GM12878 (cell line): ENCODE measurements at regions not wholly inside any gene's neighbourhood (a gene's known extent, or its start where the extent isn't known, plus 50 kb on each side); places are given as distances from the start of the nearest gene placed in this dataset.

Source experiments
- ATAC-seq: fragments of 200-7000 bp; cut with Tn5 transposase; 3 replicates; pipeline ENCODE4 v1.9.1; 2020; ENCODE audit warnings: mild to moderate bottlenecking, moderate library complexity
- BruUV-seq: library from RNA; stranded (reverse); fragments of 400-500 nt; replicated peaks from 2 replicates; lab custom pipeline; 2021; lab: Mats Ljungman, UMichigan
- CTCF ChIA-PET: fragments of 300-600 bp; sonication (Branson Sonifier 250); formaldehyde crosslinking; extraction: SDS; loops from one replicate; lab custom pipeline; 2021; ENCODE audit warnings: inconsistent platforms; lab: Yijun Ruan, JAX
- POLR2A ChIA-PET: fragments of 350-600 bp; formaldehyde crosslinking; extraction: SDS; loops from one replicate; lab custom pipeline; 2021; ENCODE audit warnings: inconsistent platforms; lab: Charles Lee
- RAD21 ChIA-PET: fragments of 300-600 bp; sonication (Branson Sonifier 250); formaldehyde crosslinking; loops from one replicate; lab custom pipeline; 2023; ENCODE audit warnings: antibody characterized with exemption; ENCODE audit not compliant: unreplicated experiment; lab: Charles Lee
- SMC1A ChIA-PET: fragments of 300-600 bp; sonication (Branson Sonifier 250); formaldehyde crosslinking; loops from one replicate; lab custom pipeline; 2023; ENCODE audit not compliant: unreplicated experiment, uncharacterized antibody; lab: Charles Lee
- DNase-seq: peaks from one replicate; pipeline ENCODE4 v3.0.0-alpha.2; 2011; ENCODE audit warnings: low read depth, low spot score
- FAIRE-seq: peaks from 3 replicates; lab custom pipeline; 2011; peaks lifted over from hg19 to GRCh38; lab: Jason Lieb, UNC
- H2AFZ ChIP-seq: 2 replicates; pipeline ENCODE4 v1.6.0; 2011; ENCODE audit warnings: low read depth, low read length, control low read depth; ENCODE audit not compliant: control insufficient read depth
- H3K27ac ChIP-seq: 2 replicates; pipeline ENCODE4 v1.5.1; 2011; ENCODE audit warnings: control low read depth; ENCODE audit not compliant: control insufficient read depth, insufficient read depth
- H3K27me3 ChIP-seq, 2 experiments: replicated peaks in 1 of 2; 2 replicates each; pipeline versions ENCODE4 v1.6.0 to v1.6.1; 2011; ENCODE audit warnings: low read length in 1 of 2; ENCODE audit not compliant: control insufficient read depth in 2 of 2, insufficient read depth in 2 of 2
- H3K36me3 ChIP-seq, 2 experiments: 2 replicates each; pipeline ENCODE4 v1.5.1; 2011; ENCODE audit warnings: low read length in 1 of 2; ENCODE audit not compliant: control insufficient read depth in 2 of 2, insufficient read depth in 2 of 2
- H3K4me1 ChIP-seq: 2 replicates; pipeline ENCODE4 v1.6.1; 2011; ENCODE audit warnings: mild to moderate bottlenecking, low read length, moderate library complexity, mixed read lengths; ENCODE audit not compliant: control insufficient read depth, insufficient read depth
- H3K4me2 ChIP-seq: 2 replicates; pipeline ENCODE4 v1.6.0; 2011; ENCODE audit warnings: control low read depth; ENCODE audit not compliant: control insufficient read depth, insufficient read depth
- H3K4me3 ChIP-seq: fragments of 200-600 bp; sonication (generic); 2 replicates; pipeline ENCODE4 v1.5.1; 2016
- H3K79me2 ChIP-seq: 2 replicates; pipeline ENCODE4 v1.6.0; 2011; ENCODE audit warnings: low read length; ENCODE audit not compliant: control insufficient read depth, insufficient read depth
- H3K9ac ChIP-seq: 2 replicates; pipeline ENCODE4 v1.8.0; 2011; ENCODE audit warnings: low read length, control low read depth, mixed read lengths; ENCODE audit not compliant: control insufficient read depth, insufficient read depth
- H3K9me3 ChIP-seq: replicated peaks from 3 replicates; pipeline ENCODE4 v1.5.1; 2011; ENCODE audit warnings: mild to moderate bottlenecking, low read length; ENCODE audit not compliant: control insufficient read depth, insufficient read depth
- H4K20me1 ChIP-seq: 2 replicates; pipeline ENCODE4 v1.6.0; 2011; ENCODE audit not compliant: control insufficient read depth, insufficient read depth
- BHLHE40 ChIP-seq, 2 experiments: fragments of 450-650 bp in 1 of 2; IDR thresholded peaks; 2 replicates each; pipeline ENCODE4 v1.6.1; 2011 to 2017; ENCODE audit warnings: low read depth in 2 of 2, borderline replicate concordance in 1 of 2, improper control_type of control experiment in 1 of 2, low read length in 1 of 2, mild to moderate bottlenecking in 1 of 2
- CBX5 ChIP-seq: sonication (generic); IDR thresholded peaks from 2 replicates; pipeline ENCODE4 v1.6.1; 2016; ENCODE audit warnings: low read depth, moderate library complexity, mild to moderate bottlenecking, inconsistent platforms
- CHD2 ChIP-seq: IDR thresholded peaks from 2 replicates; pipeline ENCODE4 v1.6.1; 2011; ENCODE audit warnings: low read depth, low read length, improper control_type of control experiment, borderline replicate concordance
- KDM1A ChIP-seq: fragments of 200-600 bp; sonication (generic); IDR thresholded peaks from 2 replicates; pipeline ENCODE4 v1.6.1; 2016; ENCODE audit warnings: borderline replicate concordance
- MEF2B ChIP-seq: fragments of 450-650 bp; IDR thresholded peaks from 2 replicates; pipeline ENCODE4 v1.6.1; 2018; ENCODE audit warnings: mild to moderate bottlenecking, moderate library complexity; ENCODE audit not compliant: partially characterized antibody, poor library complexity, severe bottlenecking
- MYB ChIP-seq: fragments of 150-350 bp; IDR thresholded peaks from 2 replicates; pipeline ENCODE4 v1.6.1; 2014; ENCODE audit warnings: mild to moderate bottlenecking, low read depth, low read length, borderline replicate concordance
- NR2C1 ChIP-seq: fragments of 450-650 bp; IDR thresholded peaks from 2 replicates; pipeline ENCODE4 v1.6.1; 2017; ENCODE audit warnings: antibody characterized with exemption, mild to moderate bottlenecking, moderate library complexity
- NR2C2 ChIP-seq: IDR thresholded peaks from 2 replicates; pipeline ENCODE4 v1.6.1; 2011; ENCODE audit warnings: borderline replicate concordance, low read depth; ENCODE audit not compliant: control insufficient read depth, insufficient read length
- NR2F1 ChIP-seq: fragments of 450-650 bp; conservative IDR thresholded peaks from 2 replicates; pipeline ENCODE4 v1.6.1; 2017; ENCODE audit warnings: mild to moderate bottlenecking
- SMARCA5 ChIP-seq: fragments of 450-650 bp; IDR thresholded peaks from 2 replicates; pipeline ENCODE4 v1.6.1; 2017; ENCODE audit warnings: mild to moderate bottlenecking
- STAT1 ChIP-seq: fragments of 450-650 bp; conservative IDR thresholded peaks from 2 replicates; pipeline ENCODE4 v1.6.1; 2014; ENCODE audit warnings: antibody characterized with exemption, mild to moderate bottlenecking
- TCF7 ChIP-seq: IDR thresholded peaks from 2 replicates; pipeline ENCODE4 v1.6.1; 2014; ENCODE audit warnings: antibody characterized with exemption, borderline replicate concordance
- WRNIP1 ChIP-seq: IDR thresholded peaks from 2 replicates; pipeline ENCODE4 v1.6.1; 2011; ENCODE audit warnings: low read depth, low read length, improper control_type of control experiment, borderline replicate concordance
- ZNF24 ChIP-seq: fragments of 450-650 bp; IDR thresholded peaks from 2 replicates; pipeline ENCODE4 v1.6.1; 2017; ENCODE audit warnings: antibody characterized with exemption, mild to moderate bottlenecking
- ZNF384 ChIP-seq: IDR thresholded peaks from 2 replicates; pipeline ENCODE4 v1.6.1; 2012; ENCODE audit warnings: low read depth, mild to moderate bottlenecking, low read length, improper control_type of control experiment, borderline replicate concordance
- WGBS: methylation state at CpG from one replicate; pipeline ENCODE4 v1.1.6; 2016; ENCODE audit warnings: low lambda C conversion rate; ENCODE audit not compliant: insufficient replicate concordance, insufficient coverage; ENCODE audit errors: missing lambda C conversion rate; 5-methylcytosine and 5-hydroxymethylcytosine counted together
- in situ Hi-C: fragments of 300-500 bp; cut with MboI; formaldehyde crosslinking; loops from 9 replicates; pipeline ENCODE4 v1.14.3; 2018; ENCODE audit warnings: mixed read lengths
- intact Hi-C: fragments of 100-400 bp; cut with micrococcal nuclease; formaldehyde crosslinking; loops from one replicate; pipeline ENCODE4 v1.14.2; 2022; ENCODE audit not compliant: unreplicated experiment
- TF ChIP-seq, protein P1 (sequence below): IDR thresholded peaks from 2 replicates; pipeline ENCODE4 v1.6.1; 2012; ENCODE audit warnings: low read depth, low read length, improper control_type of control experiment
- TF ChIP-seq, protein P2 (sequence below): fragments of 450-650 bp; IDR thresholded peaks from 2 replicates; pipeline ENCODE4 v1.6.1; 2016; ENCODE audit warnings: mild to moderate bottlenecking
- TF ChIP-seq, protein P3 (sequence below): fragments of 150-350 bp; IDR thresholded peaks from 2 replicates; pipeline ENCODE4 v1.6.1; 2014; ENCODE audit warnings: mild to moderate bottlenecking, low read depth, low read length
- TF ChIP-seq, protein P4 (sequence below): fragments of 450-650 bp; IDR thresholded peaks from 2 replicates; pipeline ENCODE4 v1.6.1; 2017; ENCODE audit warnings: mild to moderate bottlenecking, low read depth, inconsistent platforms; ENCODE audit not compliant: poor library complexity, severe bottlenecking

DNA sequence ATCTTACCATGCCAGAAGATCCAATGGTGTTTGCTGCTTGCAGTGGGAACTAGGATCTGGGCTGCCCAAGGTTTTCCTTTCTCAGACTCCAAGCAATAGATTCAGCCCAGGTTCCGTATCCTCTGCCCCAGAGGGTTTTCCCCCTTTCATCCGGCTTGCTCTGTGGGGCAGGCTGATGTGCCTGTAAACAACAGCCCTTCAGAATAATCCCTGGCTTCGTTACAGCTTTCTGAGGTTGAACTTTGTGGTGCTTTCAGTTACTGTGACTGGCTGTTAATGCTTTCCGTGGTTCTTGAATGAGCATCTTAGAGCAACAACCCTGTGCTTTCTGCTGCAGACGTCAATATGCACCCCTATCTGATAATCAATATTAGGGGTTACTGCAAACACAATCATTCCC, 400.4 kb downstream of the BTBD3 start:
- H3K4me3 ChIP-seq: no peak overlapping the region
- ChIA-PET SMC1A (no interaction called here), POLR2A (no interaction called here), RAD21 (no interaction called here), CTCF (no interaction called here)
- H3K9me3 ChIP-seq: no peaks in the 10 kb centered on the region
- H3K36me3 ChIP-seq: no peaks in the 10 kb centered on the region
- no peak for FAIRE-seq
- 8% methylated on average over 5 of the region's 5 CpGs for WGBS
- intact Hi-C loops: no loop called here
- H3K79me2 ChIP-seq: no peaks in the 10 kb centered on the region
- no peak overlapping the region for H2AFZ ChIP-seq
- no peak overlapping the region for H3K9ac ChIP-seq
- H3K27ac ChIP-seq: no peak overlapping the region
- H3K27me3 ChIP-seq: no peaks in the 10 kb centered on the region
- no peak overlapping the region for H3K4me2 ChIP-seq
- no peak for ATAC-seq
- no peak for DNase-seq
- in situ Hi-C loops: no loop called here
- no TSS peak for BruUV-seq
- H4K20me1 ChIP-seq: no peaks in the 10 kb centered on the region
- H3K4me1 ChIP-seq: no peaks in the 10 kb centered on the region
- TF ChIP-seq WRNIP1 (no peak), CBX5 (no peak), ZNF24 (no peak), KDM1A (no peak), STAT1 (no peak), NR2C2 (no peak), MYB (no peak), BHLHE40 (IDR thresholded peaks at IDR 0.05; ENCODE audit: borderline replicate concordance in 1 of 2, low read depth in 2 of 2, low read length in 1 of 2) (no peak), TCF7 (no peak), NR2F1 (no peak), NR2C1 (no peak), MEF2B (no peak), SMARCA5 (no peak), ZNF384 (no peak), CHD2 (no peak)
- TF ChIP-seq, protein P1, sequence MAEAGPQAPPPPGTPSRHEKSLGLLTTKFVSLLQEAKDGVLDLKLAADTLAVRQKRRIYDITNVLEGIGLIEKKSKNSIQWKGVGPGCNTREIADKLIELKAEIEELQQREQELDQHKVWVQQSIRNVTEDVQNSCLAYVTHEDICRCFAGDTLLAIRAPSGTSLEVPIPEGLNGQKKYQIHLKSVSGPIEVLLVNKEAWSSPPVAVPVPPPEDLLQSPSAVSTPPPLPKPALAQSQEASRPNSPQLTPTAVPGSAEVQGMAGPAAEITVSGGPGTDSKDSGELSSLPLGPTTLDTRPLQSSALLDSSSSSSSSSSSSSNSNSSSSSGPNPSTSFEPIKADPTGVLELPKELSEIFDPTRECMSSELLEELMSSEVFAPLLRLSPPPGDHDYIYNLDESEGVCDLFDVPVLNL: no peak
- TF ChIP-seq, protein P2, sequence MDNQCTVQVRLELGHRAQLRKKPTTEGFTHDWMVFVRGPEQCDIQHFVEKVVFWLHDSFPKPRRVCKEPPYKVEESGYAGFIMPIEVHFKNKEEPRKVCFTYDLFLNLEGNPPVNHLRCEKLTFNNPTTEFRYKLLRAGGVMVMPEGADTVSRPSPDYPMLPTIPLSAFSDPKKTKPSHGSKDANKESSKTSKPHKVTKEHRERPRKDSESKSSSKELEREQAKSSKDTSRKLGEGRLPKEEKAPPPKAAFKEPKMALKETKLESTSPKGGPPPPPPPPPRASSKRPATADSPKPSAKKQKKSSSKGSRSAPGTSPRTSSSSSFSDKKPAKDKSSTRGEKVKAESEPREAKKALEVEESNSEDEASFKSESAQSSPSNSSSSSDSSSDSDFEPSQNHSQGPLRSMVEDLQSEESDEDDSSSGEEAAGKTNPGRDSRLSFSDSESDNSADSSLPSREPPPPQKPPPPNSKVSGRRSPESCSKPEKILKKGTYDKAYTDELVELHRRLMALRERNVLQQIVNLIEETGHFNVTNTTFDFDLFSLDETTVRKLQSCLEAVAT: no peak
- TF ChIP-seq, protein P3, sequence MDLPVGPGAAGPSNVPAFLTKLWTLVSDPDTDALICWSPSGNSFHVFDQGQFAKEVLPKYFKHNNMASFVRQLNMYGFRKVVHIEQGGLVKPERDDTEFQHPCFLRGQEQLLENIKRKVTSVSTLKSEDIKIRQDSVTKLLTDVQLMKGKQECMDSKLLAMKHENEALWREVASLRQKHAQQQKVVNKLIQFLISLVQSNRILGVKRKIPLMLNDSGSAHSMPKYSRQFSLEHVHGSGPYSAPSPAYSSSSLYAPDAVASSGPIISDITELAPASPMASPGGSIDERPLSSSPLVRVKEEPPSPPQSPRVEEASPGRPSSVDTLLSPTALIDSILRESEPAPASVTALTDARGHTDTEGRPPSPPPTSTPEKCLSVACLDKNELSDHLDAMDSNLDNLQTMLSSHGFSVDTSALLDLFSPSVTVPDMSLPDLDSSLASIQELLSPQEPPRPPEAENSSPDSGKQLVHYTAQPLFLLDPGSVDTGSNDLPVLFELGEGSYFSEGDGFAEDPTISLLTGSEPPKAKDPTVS: no peak
- TF ChIP-seq, protein P4, sequence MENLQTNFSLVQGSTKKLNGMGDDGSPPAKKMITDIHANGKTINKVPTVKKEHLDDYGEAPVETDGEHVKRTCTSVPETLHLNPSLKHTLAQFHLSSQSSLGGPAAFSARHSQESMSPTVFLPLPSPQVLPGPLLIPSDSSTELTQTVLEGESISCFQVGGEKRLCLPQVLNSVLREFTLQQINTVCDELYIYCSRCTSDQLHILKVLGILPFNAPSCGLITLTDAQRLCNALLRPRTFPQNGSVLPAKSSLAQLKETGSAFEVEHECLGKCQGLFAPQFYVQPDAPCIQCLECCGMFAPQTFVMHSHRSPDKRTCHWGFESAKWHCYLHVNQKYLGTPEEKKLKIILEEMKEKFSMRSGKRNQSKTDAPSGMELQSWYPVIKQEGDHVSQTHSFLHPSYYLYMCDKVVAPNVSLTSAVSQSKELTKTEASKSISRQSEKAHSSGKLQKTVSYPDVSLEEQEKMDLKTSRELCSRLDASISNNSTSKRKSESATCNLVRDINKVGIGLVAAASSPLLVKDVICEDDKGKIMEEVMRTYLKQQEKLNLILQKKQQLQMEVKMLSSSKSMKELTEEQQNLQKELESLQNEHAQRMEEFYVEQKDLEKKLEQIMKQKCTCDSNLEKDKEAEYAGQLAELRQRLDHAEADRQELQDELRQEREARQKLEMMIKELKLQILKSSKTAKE: no peak
